ENCODE measurements at regions not wholly inside any gene's neighbourhood (a gene's known extent, or its start where the extent isn't known, plus 50 kb on each side); places are given as distances from the start of the nearest gene placed in this dataset.
"Not testable (repeated sequence)": the region's sequence is repeated elsewhere in the genome, so short reads cannot be mapped to it uniquely, and the experiment has no call there.

GRCh38 chr12:28040246-28040645, 67.7 kb upstream of the PTHLH start:
- intact Hi-C loops (cut with micrococcal nuclease; ENCODE audit: unreplicated experiment) = no loop called here
- H3K4me1 ChIP-seq (ENCODE audit: insufficient read depth, low read length, poor library complexity, severe bottlenecking) = peaks cover 3% of the 10 kb centered on the region
- no peaks in the 10 kb centered on the region for H3K36me3 ChIP-seq (ENCODE audit: insufficient read depth, low read length)
- no peak overlapping the region for H3K4me3 ChIP-seq (ENCODE audit: low read depth, low read length, poor library complexity, severe bottlenecking)
- no peaks in the 10 kb centered on the region for H3K9me2 ChIP-seq (ENCODE audit: insufficient read depth, low read length)
- no peaks in the 10 kb centered on the region for H4K20me1 ChIP-seq (ENCODE audit: insufficient read depth, low read length)
- TF ChIP-seq CTCF (conservative IDR thresholded peaks at IDR 0.05; ENCODE audit: low read length) = no peak
- no peak for TF ChIP-seq EZH2phosphoT487 (IDR thresholded peaks at IDR 0.05; ENCODE audit: borderline replicate concordance, low read depth, low read length)
- no peaks in the 10 kb centered on the region for H3K79me2 ChIP-seq (ENCODE audit: insufficient read depth, low read depth, low read length)
- H3K9me3 ChIP-seq (ENCODE audit: low read length) = no peaks in the 10 kb centered on the region
- H2AFZ ChIP-seq (ENCODE audit: low read length) = no peak overlapping the region
- ChIA-PET POLR2A (interaction anchor here (0.9 kb wide), 1 partner anchor 297 kb away, joined by 3 read pairs; no protein-coding TSS in a partner anchor), CTCF (ENCODE audit: unreplicated experiment) (no interaction called here)
- DNase-seq (ENCODE audit: low spot score) = no peak
- H3K4me2 ChIP-seq (ENCODE audit: low read length) = no peak overlapping the region
- H3K27ac ChIP-seq (ENCODE audit: low read depth, low read length, poor library complexity, severe bottlenecking) = no peak overlapping the region
- BruUV-seq (replicated peaks) = no TSS peak

GRCh38 chr12:28046600-28046999, 74.1 kb upstream of the PTHLH start:
- H3K4me1 ChIP-seq (ENCODE audit: insufficient read depth, low read length, poor library complexity, severe bottlenecking); H3K9me3 ChIP-seq (ENCODE audit: low read length); H3K27ac ChIP-seq (ENCODE audit: low read depth, low read length, poor library complexity, severe bottlenecking); H3K4me2 ChIP-seq (ENCODE audit: low read length); H3K9me2 ChIP-seq (ENCODE audit: insufficient read depth, low read length); CTCF ChIA-PET (ENCODE audit: unreplicated experiment); H4K20me1 ChIP-seq (ENCODE audit: insufficient read depth, low read length); H3K79me2 ChIP-seq (ENCODE audit: insufficient read depth, low read depth, low read length); BruUV-seq (replicated peaks); intact Hi-C loops (cut with micrococcal nuclease; ENCODE audit: unreplicated experiment); H3K36me3 ChIP-seq (ENCODE audit: insufficient read depth, low read length); DNase-seq (ENCODE audit: low spot score); POLR2A ChIA-PET; H3K4me3 ChIP-seq (ENCODE audit: low read depth, low read length, poor library complexity, severe bottlenecking); H2AFZ ChIP-seq (ENCODE audit: low read length): not testable (repeated sequence)

GRCh38 chr12:28050606-28051005, 78.1 kb upstream of the PTHLH start:
- H3K9me3 ChIP-seq (ENCODE audit: low read length) = no peaks in the 10 kb centered on the region
- no peak overlapping the region for H3K4me3 ChIP-seq (ENCODE audit: low read depth, low read length, poor library complexity, severe bottlenecking)
- H3K4me2 ChIP-seq (ENCODE audit: low read length) = no peak overlapping the region
- no peak overlapping the region for H2AFZ ChIP-seq (ENCODE audit: low read length)
- no peaks in the 10 kb centered on the region for H3K9me2 ChIP-seq (ENCODE audit: insufficient read depth, low read length)
- H3K79me2 ChIP-seq (ENCODE audit: insufficient read depth, low read depth, low read length) = no peaks in the 10 kb centered on the region
- ChIA-PET POLR2A (interaction anchor here (0.6 to 0.7 kb wide), 3 partner anchors 153 to 882 kb away, joined by 3 read pairs; no protein-coding TSS in a partner anchor), CTCF (ENCODE audit: unreplicated experiment) (no interaction called here)
- no peak for TF ChIP-seq CTCF (conservative IDR thresholded peaks at IDR 0.05; ENCODE audit: low read length)
- TF ChIP-seq EZH2phosphoT487 (IDR thresholded peaks at IDR 0.05; ENCODE audit: borderline replicate concordance, low read depth, low read length) = no peak
- intact Hi-C loops (cut with micrococcal nuclease; ENCODE audit: unreplicated experiment) = no loop called here
- H3K4me1 ChIP-seq (ENCODE audit: insufficient read depth, low read length, poor library complexity, severe bottlenecking) = no peaks in the 10 kb centered on the region
- H3K27ac ChIP-seq (ENCODE audit: low read depth, low read length, poor library complexity, severe bottlenecking) = no peak overlapping the region
- H4K20me1 ChIP-seq (ENCODE audit: insufficient read depth, low read length) = no peaks in the 10 kb centered on the region
- DNase-seq (ENCODE audit: low spot score) = no peak
- H3K36me3 ChIP-seq (ENCODE audit: insufficient read depth, low read length) = no peaks in the 10 kb centered on the region
- no TSS peak for BruUV-seq (replicated peaks)

Data from OCI-LY7 (cell line).